ENCODE measurements at regions not wholly inside any gene's neighbourhood (a gene's known extent, or its start where the extent isn't known, plus 50 kb on each side); places are given as distances from the start of the nearest gene placed in this dataset.

GRCh38 chr10:131724169-131724545, 176.7 kb upstream of the PPP2R2D start:
- no peak for DNase-seq

DNA sequence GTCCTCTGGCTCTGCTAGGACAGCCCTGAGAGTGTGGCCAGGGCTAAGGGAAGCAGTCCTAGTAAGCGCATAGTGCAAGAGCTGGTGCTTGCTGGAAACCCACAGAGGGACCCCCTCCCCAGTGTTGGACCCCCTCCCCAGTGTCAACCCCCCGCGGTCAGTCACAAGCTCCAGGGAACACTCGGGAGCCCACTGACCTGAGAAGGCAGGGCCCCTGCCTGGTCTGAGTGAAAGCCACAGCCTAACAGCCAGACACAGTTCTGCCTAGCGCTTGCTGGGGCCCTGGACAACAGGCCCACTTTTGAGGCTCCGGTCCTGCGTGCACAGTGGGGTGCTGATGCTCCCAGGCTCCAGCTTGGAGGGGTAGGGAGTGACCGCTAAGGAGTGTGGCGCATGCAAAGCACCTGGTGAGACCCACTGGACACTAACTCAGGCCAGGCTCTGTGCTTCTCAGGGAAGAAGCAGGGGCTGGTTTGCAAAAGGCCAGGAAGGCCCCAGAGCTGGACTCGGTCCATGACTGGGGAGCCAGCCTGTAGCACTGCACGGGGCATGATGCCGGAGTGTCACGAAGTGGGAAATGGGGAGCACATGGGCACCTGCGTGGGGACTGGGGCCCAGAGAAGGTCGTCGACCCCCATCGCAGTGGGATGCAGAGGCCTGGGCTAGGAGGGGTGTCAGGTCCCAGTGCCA, 175.8 kb upstream of the PPP2R2D start:
- no peak for DNase-seq

GRCh38 chr10:131725581-131726069, 175.2 kb upstream of the PPP2R2D start:
- no peak for DNase-seq

DNA sequence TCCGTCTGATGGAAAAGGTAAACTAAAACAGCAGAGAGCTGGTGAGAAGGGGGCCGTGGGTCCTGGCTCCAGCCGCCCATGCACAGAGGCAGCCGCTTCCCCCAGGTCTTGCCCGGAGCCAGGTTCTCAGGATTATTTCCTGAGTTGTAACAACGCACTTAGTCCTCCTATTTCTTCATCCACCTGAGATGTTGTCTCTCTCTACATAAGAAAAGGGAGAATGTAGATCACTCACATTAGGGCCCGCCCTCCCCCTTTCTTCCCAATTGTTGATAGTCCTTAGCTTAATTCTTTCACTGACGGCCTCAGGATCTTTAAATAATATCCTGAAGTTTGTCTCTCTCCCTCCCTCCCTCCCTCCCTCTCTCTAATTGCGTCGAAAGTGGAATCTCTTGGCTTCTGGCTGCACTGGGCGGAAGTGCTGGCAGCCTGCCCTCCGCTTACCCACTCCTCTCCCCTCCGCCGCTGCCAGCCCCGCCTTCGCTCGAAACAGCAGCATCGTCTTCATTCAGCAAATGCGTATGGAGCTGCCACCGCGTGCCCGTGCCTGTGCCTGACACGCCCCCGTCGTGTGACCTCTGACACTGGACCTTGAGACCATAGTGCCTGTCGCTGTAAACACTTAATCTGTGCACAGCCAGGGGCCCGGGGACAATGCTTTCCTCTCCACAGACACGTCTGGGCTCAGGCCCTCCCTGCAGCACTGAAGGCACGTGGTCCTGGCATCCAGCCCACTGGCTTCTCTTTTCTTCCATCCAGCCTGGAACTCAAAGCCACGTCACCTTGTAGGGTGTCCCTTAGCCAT, 174.5 kb upstream of the PPP2R2D start:
- DNase-seq: no peak

DNA sequence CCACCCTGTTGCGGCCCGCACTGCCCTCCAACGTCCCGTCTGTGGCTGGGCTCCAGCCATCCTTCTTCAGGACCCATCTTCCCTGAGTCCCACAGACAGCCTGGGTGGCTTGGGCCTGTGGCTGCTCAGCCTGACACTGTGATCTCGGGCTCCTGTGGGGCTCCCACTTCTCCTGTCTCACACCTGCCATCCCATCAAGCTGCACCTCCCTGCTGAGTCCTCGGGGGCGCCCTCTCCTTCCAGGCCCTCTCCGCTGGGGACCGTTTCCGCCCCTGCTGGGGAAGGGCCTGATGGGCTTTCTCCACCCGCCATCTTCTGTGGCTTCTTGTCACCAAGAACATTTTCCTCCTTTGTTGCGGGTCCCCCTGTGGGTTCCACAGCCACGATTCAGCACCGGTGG, 173.8 kb upstream of the PPP2R2D start:
- DNase-seq: no peak

- DNase-seq: no peak
These were observed 173.2 kb upstream of the PPP2R2D start for GRCh38 chr10:131727560-131727959.

DNA sequence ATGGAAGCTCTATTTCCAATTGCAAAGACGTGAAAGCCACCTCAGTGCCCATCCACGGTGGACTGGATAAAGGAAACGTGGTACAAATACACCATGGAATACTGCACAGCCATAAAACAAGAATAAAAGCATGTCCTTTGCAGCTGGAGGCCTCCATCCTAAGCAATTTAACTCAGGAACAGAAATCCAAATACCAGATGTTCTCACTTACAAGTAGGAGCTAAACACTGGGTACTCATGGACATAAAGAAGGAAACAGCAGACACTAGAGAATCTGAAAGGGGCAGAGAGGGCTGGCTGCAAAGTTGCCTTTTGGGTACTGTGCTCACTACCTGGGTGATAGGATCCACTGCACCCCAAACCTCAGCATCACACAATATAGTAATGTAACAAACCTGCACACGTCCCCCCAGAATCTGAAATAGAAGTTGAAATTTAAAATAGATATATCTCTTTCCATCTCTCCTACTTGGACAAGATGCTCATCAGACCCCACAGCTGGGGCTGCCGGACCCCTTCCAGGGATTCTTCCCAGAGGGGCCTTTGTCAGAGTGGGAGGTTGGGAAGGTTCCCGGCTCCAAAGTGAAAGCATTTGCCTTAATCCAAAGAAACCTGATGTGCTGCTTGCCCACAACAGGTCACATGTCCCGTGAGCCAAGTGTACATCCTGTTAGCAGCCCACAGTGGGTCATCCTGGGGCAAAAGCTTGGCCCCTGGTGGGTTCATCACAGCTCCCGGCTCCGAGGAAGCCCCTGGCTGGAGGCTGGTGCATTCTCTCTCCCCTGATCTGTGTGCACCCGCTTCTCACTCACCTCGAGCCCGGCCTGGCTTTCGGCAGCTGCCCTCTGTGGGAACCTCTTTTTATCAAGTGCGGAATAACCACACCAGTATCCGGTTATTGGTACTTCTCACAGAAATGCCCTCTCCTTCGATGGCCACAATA, 172.3 kb upstream of the PPP2R2D start:
- DNase-seq: no peak

GRCh38 chr10:131729361-131729760, 171.4 kb upstream of the PPP2R2D start:
- no peak for DNase-seq

DNA sequence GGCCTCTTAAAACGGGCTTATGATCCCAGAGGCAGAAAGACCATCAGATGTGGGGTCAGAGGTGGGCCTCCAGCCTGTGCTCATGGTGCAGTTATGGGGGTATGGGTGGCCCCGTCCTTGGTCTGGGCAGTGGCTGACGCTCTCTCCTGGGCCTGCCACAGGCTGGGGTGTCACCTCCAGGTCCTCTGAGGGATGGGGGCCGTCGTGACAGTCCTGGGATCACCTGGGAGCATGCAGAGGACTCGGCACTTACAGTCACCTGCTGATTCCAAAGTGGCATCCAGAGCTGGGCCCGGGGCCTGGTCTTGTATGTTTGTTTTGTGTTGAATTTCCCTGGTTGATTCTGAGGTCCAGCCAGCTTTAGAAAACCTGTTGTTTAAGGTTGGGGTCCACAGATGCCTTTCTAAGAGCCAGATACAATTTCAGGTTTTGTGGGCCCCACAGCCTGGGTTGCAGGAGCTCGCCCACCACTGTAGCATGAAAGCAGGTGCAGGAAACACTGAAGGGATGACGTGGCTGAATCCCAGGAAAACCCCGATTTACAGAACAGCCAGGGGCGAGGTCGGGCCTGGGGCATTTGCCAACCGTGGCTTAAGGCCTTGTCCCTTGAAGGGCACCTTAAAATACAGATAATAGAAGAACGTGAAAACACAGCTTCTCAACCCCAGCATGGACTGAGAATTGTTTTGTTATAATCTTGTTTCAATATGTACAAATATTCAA, 170.7 kb upstream of the PPP2R2D start:
- DNase-seq: no peak

- DNase-seq: no peak
These were observed 169.9 kb upstream of the PPP2R2D start for GRCh38 chr10:131730771-131731497.

GRCh38 chr10:131731780-131732630, 168.8 kb upstream of the PPP2R2D start:
- DNase-seq: no peak

DNA sequence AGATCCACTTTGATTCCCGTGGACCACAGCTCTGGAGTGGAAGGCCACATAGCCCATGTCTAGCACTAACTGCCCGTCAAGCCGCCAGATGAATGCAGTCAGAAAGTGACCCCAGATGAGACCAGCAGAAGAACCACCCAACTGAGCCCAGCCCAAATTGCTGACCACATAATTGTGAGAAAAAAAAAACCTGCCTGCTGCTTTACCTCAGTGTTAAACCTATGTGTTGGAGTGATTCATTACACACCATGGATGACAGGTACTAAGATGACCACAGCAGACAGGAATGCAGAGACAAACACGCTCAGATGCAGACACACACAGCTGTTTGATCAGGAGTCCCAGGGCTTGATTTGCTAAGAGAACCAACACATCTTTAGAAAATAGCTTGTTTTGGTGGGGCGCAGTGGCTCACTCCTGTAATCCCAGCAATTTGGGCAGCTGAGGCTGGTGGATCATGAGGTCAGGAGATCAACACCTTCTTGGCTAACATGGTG, 168.1 kb upstream of the PPP2R2D start:
- DNase-seq: no peak

DNA sequence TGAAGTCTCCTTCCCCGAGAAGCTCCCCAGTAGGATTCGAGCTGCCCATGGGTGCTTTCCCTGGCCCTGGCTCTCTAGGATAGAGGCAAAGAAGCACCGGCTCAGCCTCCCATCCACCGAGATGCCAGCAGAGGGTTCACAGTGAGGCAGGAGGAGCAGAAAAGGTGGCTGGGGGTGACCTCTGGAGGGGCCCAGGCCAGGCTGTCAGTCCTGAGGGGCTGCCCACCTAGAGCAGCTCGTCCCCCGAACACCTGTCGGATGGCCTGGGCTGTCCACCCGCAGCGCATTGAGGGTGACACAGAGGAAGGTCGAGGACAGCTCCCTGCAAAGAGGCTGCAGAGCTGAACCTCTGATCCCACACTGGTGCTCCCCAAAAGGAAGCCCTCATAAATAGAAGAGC, 167.2 kb upstream of the PPP2R2D start:
- DNase-seq: no peak

DNA sequence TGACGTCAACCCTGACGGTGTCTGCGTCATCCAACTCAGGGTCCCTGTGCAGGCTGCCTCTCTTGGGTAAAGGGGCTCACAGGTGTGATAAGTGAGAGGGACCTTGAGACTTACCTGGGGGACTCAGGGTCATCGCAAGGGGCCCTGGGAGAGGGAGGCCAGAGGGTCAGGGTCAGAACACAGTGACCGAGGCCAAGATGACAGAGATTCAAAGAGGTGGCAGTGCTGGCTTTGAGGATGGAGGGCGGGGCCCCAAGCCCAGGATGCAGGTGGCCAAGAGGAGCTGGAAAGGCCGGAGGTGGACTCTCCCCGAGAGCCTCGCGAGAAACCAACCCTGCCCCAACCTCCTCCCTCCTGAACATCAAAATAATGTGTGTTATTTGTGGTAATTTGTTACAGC, 165.2 kb upstream of the PPP2R2D start:
- no peak for DNase-seq

DNA sequence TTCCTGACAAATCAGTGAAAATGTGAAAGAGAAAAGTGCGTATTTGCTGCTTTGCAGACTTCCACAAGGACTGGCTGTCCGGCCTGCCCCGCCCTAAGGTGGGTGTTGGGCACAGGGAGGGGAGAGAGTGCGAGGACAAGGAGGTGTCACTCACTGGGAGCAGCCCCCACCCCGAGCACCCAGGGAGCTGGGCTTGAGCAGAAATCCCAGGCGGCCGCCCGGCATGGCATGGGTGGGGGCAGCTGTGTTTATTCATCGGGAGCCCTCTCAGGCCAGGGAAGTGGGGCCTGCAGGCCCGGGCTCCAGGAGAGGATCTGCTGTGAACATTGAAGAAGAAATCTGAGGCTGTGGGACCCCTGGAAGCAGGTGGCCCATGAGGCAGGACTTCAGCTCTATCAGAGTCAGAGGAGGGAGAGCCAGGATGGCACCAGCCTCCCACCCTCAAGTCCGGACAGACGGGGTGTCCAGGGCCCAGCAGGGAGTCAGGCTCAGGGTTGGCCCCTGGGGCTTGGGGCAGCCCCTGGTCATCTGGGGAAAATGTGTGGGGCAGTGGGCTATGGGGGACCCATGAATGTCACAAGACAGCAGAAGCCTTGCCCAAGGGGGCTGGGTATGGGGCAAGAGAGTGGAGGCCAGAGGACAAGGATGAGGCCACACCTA, 164.4 kb upstream of the PPP2R2D start:
- DNase-seq: no peak

- DNase-seq: no peak
These were observed 163.0 kb upstream of the PPP2R2D start for GRCh38 chr10:131737543-131738395.

- DNase-seq: no peak
These were observed 162.4 kb upstream of the PPP2R2D start for GRCh38 chr10:131738396-131738735.

DNA sequence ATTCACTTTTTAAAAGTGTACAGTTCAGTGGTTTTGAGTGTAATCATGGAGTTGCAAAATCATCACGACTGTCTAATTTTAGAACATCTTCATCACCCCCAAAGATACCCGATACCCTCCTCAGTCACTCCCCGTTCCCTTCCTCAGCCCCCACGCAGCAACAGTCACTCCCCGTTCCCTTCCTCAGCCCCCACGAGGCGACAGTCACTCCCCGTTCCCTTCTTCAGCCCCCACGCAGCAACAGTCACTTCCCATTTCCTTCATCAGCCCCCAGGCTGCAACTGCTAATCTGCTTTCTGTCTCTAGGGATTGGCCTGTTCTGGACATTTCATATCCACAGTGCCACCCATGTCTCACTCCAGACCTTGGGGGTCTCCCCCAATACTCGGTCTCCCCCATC, 161.6 kb upstream of the PPP2R2D start:
- no peak for DNase-seq

GRCh38 chr10:131742500-131742951, 158.3 kb upstream of the PPP2R2D start:
- DNase-seq: no peak
